Osteoblast (primary cell): ENCODE measurements at regions not wholly inside any gene's neighbourhood (a gene's known extent, or its start where the extent isn't known, plus 50 kb on each side); places are given as distances from the start of the nearest gene placed in this dataset.

ENCODE experiments used
- DNase-seq: peaks from one replicate; pipeline ENCODE4 v3.0.0; 2011; ENCODE audit warnings: low spot score, mixed read lengths; ENCODE audit not compliant: insufficient read length; ENCODE audit errors: missing footprints
- H2AFZ ChIP-seq: 2 replicates; pipeline ENCODE4 v1.6.0; 2011; ENCODE audit warnings: mild to moderate bottlenecking, low read length
- H3K27ac ChIP-seq: 2 replicates; pipeline ENCODE4 v1.5.1; 2011; ENCODE audit warnings: mild to moderate bottlenecking, low read depth, low read length, moderate library complexity
- H3K27me3 ChIP-seq: 2 replicates; pipeline ENCODE4 v1.6.0; 2012; ENCODE audit warnings: mild to moderate bottlenecking, control low read depth, inconsistent platforms, low read length, moderate library complexity; ENCODE audit not compliant: insufficient read depth
- H3K36me3 ChIP-seq: 2 replicates; pipeline ENCODE4 v1.5.1; 2011; ENCODE audit warnings: mild to moderate bottlenecking, low read length, control low read depth, moderate library complexity; ENCODE audit not compliant: insufficient read depth
- H3K4me1 ChIP-seq: 2 replicates; pipeline ENCODE4 v1.5.1; 2011; ENCODE audit warnings: mild to moderate bottlenecking, low read length, control low read depth, moderate library complexity; ENCODE audit not compliant: insufficient read depth
- H3K4me2 ChIP-seq: 2 replicates; pipeline ENCODE4 v1.6.0; 2011; ENCODE audit warnings: mild to moderate bottlenecking, low read length; ENCODE audit not compliant: insufficient read depth
- H3K4me3 ChIP-seq: fragments of 200-600 bp; sonication (generic); 3 replicates; pipeline ENCODE4 v1.5.1; 2012; ENCODE audit warnings: mild to moderate bottlenecking, low read length, inconsistent platforms; ENCODE audit not compliant: insufficient read depth
- H3K79me2 ChIP-seq: 2 replicates; pipeline ENCODE4 v1.6.0; 2012; ENCODE audit warnings: mild to moderate bottlenecking, low read length, control low read depth, inconsistent platforms; ENCODE audit not compliant: insufficient read depth
- H3K9me3 ChIP-seq: 2 replicates; pipeline ENCODE4 v1.5.1; 2011; ENCODE audit warnings: low read depth, low read length, control low read depth
- H4K20me1 ChIP-seq: 2 replicates; pipeline ENCODE4 v1.6.0; 2012; ENCODE audit warnings: mild to moderate bottlenecking, low read length, control low read depth; ENCODE audit not compliant: insufficient read depth
- TF ChIP-seq, protein P1 (sequence below): IDR thresholded peaks from 2 replicates; pipeline ENCODE4 v1.5.1; 2011; ENCODE audit warnings: mild to moderate bottlenecking, low read depth, low read length, moderate library complexity; ENCODE audit errors: extremely low read depth

DNA sequence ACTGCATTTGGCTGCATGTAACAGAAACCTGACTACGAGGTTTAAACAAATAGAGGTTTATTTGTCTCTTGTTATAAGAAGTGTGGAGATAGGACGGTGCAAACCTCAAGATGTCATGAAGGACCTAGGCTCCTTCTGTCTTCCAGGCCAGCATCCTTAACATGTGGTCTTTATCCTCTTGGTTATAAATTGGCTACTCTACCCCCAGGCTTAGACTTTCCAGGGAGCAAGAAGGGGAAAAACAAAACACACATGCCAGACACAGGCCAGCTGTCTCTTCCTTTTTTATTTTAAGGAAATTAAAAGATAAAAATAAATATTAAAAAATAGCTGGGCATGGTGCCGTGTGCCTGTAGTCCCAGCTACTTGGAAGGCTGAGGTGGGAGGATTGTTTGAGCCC is 51.3 kb upstream of the PRELP start:
- H3K27ac ChIP-seq, result no peak overlapping the region
- H3K36me3 ChIP-seq, result no peaks in the 10 kb centered on the region
- H3K27me3 ChIP-seq, result peaks cover 36% of the 10 kb centered on the region
- H2AFZ ChIP-seq, result no peak overlapping the region
- H3K4me2 ChIP-seq, result no peak overlapping the region
- TF ChIP-seq, protein P1, sequence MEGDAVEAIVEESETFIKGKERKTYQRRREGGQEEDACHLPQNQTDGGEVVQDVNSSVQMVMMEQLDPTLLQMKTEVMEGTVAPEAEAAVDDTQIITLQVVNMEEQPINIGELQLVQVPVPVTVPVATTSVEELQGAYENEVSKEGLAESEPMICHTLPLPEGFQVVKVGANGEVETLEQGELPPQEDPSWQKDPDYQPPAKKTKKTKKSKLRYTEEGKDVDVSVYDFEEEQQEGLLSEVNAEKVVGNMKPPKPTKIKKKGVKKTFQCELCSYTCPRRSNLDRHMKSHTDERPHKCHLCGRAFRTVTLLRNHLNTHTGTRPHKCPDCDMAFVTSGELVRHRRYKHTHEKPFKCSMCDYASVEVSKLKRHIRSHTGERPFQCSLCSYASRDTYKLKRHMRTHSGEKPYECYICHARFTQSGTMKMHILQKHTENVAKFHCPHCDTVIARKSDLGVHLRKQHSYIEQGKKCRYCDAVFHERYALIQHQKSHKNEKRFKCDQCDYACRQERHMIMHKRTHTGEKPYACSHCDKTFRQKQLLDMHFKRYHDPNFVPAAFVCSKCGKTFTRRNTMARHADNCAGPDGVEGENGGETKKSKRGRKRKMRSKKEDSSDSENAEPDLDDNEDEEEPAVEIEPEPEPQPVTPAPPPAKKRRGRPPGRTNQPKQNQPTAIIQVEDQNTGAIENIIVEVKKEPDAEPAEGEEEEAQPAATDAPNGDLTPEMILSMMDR, result no peak
- no peaks in the 10 kb centered on the region for H4K20me1 ChIP-seq
- no peaks in the 10 kb centered on the region for H3K9me3 ChIP-seq
- no peak overlapping the region for H3K4me3 ChIP-seq
- DNase-seq, result no peak
- H3K79me2 ChIP-seq, result no peaks in the 10 kb centered on the region
- H3K4me1 ChIP-seq, result peaks cover 3% of the 10 kb centered on the region

DNA sequence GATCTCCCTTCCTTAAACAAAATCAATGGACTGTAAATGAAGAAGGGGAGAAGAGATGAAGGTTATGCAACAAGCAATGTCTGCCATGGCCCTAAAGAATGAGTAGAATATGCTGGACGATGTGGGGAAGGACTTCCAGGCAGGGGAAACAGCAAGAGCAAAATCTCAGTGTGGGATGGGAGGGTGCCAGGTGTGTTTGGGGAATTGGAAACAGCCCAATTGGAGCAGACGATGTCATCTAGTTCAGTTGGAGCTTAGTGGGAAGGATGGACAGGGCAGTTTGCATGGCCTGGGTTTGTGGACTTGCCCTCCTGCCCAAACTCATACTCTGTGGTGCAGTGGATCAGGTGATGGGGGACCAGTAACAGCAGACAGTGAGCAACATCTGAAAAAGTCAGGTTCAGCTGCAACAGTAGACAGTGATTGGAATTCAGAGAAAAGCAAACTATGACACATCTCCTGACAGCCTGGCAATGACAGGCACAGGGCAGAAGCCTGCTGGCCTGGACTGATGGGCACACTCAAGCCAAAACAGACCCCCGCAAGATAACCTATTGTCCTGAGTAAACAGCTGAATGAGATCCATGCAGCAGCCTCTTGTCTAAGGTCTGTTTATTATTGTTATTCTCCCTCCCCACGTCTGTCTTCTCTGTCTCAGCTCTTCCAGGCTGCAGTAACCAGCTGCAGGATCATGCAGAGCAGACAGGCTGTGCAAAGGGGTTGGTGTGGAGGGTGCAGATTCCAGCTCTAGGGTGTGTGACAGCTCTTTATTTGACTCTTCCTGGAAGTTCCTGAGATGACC is 50.5 kb upstream of the PRELP start:
- H4K20me1 ChIP-seq, result no peaks in the 10 kb centered on the region
- TF ChIP-seq, protein P1, result no peak
- no peak overlapping the region for H3K4me3 ChIP-seq
- H3K27me3 ChIP-seq, result peaks cover 39% of the 10 kb centered on the region
- H3K27ac ChIP-seq, result no peak overlapping the region
- no peaks in the 10 kb centered on the region for H3K9me3 ChIP-seq
- peaks cover 3% of the 10 kb centered on the region for H3K4me1 ChIP-seq
- H3K79me2 ChIP-seq, result no peaks in the 10 kb centered on the region
- no peaks in the 10 kb centered on the region for H3K36me3 ChIP-seq
- no peak overlapping the region for H2AFZ ChIP-seq
- DNase-seq, result no peak
- H3K4me2 ChIP-seq, result no peak overlapping the region

DNA sequence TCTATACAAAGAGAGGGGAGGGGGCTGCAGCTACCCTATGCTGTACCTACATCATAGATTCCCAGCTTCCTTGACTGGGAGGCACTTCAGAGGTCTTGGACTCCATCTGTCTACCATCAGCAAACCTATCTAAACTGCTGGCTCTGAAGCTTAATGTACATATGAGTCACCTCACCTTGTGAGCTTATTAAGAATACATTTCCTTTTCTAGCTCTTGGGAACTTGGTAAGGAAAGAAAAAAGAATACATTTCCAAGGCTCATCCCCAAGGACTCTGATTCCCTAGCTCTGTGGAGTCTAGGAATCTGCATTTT is 50.0 kb upstream of the PRELP start:
- Histone ChIP-seq H3K4me2 (no peak overlapping the region), H3K27ac (no peak overlapping the region), H2AFZ (no peak overlapping the region), H3K4me3 (no peak overlapping the region), H3K9me3 (no peaks in the 10 kb centered on the region), H4K20me1 (no peaks in the 10 kb centered on the region), H3K4me1 (peaks cover 3% of the 10 kb centered on the region), H3K79me2 (no peaks in the 10 kb centered on the region), H3K36me3 (no peaks in the 10 kb centered on the region), H3K27me3 (peaks cover 45% of the 10 kb centered on the region)
- TF ChIP-seq, protein P1, result no peak
- no peak for DNase-seq
